Karpas-422 (cell line): ENCODE measurements at regions not wholly inside any gene's neighbourhood (a gene's known extent, or its start where the extent isn't known, plus 50 kb on each side); places are given as distances from the start of the nearest gene placed in this dataset.
"Not testable (repeated sequence)": the region's sequence is repeated elsewhere in the genome, so short reads cannot be mapped to it uniquely, and the experiment has no call there.

Source experiments
- DNase-seq: peaks from one replicate; pipeline ENCODE4 v3.0.0-alpha.2; 2015
- H2AFZ ChIP-seq: fragments of 200-600 bp; sonication (generic); 2 replicates; pipeline ENCODE4 v1.6.1; 2014; ENCODE audit warnings: antibody characterized with exemption, low read length, mixed read lengths
- H3K27ac ChIP-seq: fragments of 200-600 bp; sonication (generic); 2 replicates; pipeline ENCODE4 v1.5.1; 2014; ENCODE audit warnings: mild to moderate bottlenecking, low read length, moderate library complexity
- H3K27me3 ChIP-seq: fragments of 200-600 bp; sonication (generic); 2 replicates; pipeline ENCODE4 v1.6.1; 2014; ENCODE audit warnings: low read length, mixed read lengths
- H3K36me3 ChIP-seq: fragments of 200-600 bp; sonication (generic); 2 replicates; pipeline ENCODE4 v1.6.1; 2014; ENCODE audit warnings: low read length, mixed read lengths; ENCODE audit not compliant: insufficient read depth
- H3K4me1 ChIP-seq: fragments of 200-600 bp; sonication (generic); 2 replicates; pipeline ENCODE4 v1.6.1; 2014; ENCODE audit warnings: mild to moderate bottlenecking, low read length, mixed read lengths
- H3K4me2 ChIP-seq: fragments of 200-600 bp; sonication (generic); 2 replicates; pipeline ENCODE4 v1.6.1; 2014; ENCODE audit warnings: low read length, low read depth, mild to moderate bottlenecking; ENCODE audit not compliant: poor library complexity, severe bottlenecking
- H3K4me3 ChIP-seq: fragments of 200-600 bp; sonication (generic); 2 replicates; pipeline ENCODE4 v1.5.1; 2014; ENCODE audit warnings: mild to moderate bottlenecking, antibody characterized with exemption, low read length, mixed read lengths
- H3K79me2 ChIP-seq: fragments of 200-600 bp; sonication (generic); 2 replicates; pipeline ENCODE4 v1.6.1; 2014; ENCODE audit warnings: mild to moderate bottlenecking, low read length, mixed read lengths
- H3K9ac ChIP-seq: fragments of 200-600 bp; sonication (generic); 2 replicates; pipeline ENCODE4 v1.6.0; 2014; ENCODE audit warnings: low read length
- H3K9me2 ChIP-seq: fragments of 200-600 bp; sonication (generic), shearing (Covaris generic); replicated peaks from 2 replicates; pipeline ENCODE4 v1.6.0; 2014; ENCODE audit warnings: mild to moderate bottlenecking, low read length, moderate library complexity; ENCODE audit not compliant: insufficient read depth
- H3K9me3 ChIP-seq: fragments of 300-700, 200-600 bp; sonication (generic); 2 replicates; pipeline ENCODE4 v1.6.1; 2014; ENCODE audit warnings: low read length, mixed read lengths
- H4K20me1 ChIP-seq: fragments of 200-600 bp; sonication (generic); 2 replicates; pipeline ENCODE4 v1.6.1; 2014; ENCODE audit warnings: mild to moderate bottlenecking, antibody characterized with exemption, low read length, low read depth; ENCODE audit not compliant: insufficient read depth

- Histone ChIP-seq H3K9me3 (no peaks in the 10 kb centered on the region), H3K27ac (no peak overlapping the region)
These were observed 233.0 kb upstream of the RPS23 start for GRCh38 chr5:82511134-82511533.

GRCh38 chr5:82509762-82510161 is 231.6 kb upstream of the RPS23 start:
- H3K27me3 ChIP-seq, result no peaks in the 10 kb centered on the region
- H2AFZ ChIP-seq, result no peak overlapping the region
- H3K9me3 ChIP-seq, result no peaks in the 10 kb centered on the region
- H3K4me1 ChIP-seq, result no peaks in the 10 kb centered on the region
- H3K4me3 ChIP-seq, result no peak overlapping the region
- no peaks in the 10 kb centered on the region for H4K20me1 ChIP-seq
- no peak overlapping the region for H3K9ac ChIP-seq
- no peaks in the 10 kb centered on the region for H3K36me3 ChIP-seq
- no peak for DNase-seq
- H3K27ac ChIP-seq, result no peak overlapping the region
- no peak overlapping the region for H3K4me2 ChIP-seq
- H3K9me2 ChIP-seq, result no peaks in the 10 kb centered on the region
- H3K79me2 ChIP-seq, result no peaks in the 10 kb centered on the region

More at GRCh38 chr5:82511134-82511533, 233.0 kb upstream of the RPS23 start:
- no peaks in the 10 kb centered on the region for H4K20me1 ChIP-seq
- H3K27me3 ChIP-seq, result no peaks in the 10 kb centered on the region
- H3K4me3 ChIP-seq, result no peak overlapping the region
- no peaks in the 10 kb centered on the region for H3K36me3 ChIP-seq
- no peak overlapping the region for H3K9ac ChIP-seq
- no peaks in the 10 kb centered on the region for H3K9me2 ChIP-seq
- H3K4me2 ChIP-seq, result no peak overlapping the region
- no peaks in the 10 kb centered on the region for H3K4me1 ChIP-seq
- H3K79me2 ChIP-seq, result no peaks in the 10 kb centered on the region
- H2AFZ ChIP-seq, result no peak overlapping the region
- DNase-seq, result no peak

GRCh38 chr5:82506390-82506789 is 228.2 kb upstream of the RPS23 start:
- not testable (repeated sequence) for H3K9me3 ChIP-seq, H3K27ac ChIP-seq, H3K4me3 ChIP-seq, H4K20me1 ChIP-seq, H3K4me1 ChIP-seq, H2AFZ ChIP-seq, H3K79me2 ChIP-seq, H3K9me2 ChIP-seq, H3K36me3 ChIP-seq, H3K4me2 ChIP-seq, H3K27me3 ChIP-seq, H3K9ac ChIP-seq, DNase-seq

GRCh38 chr5:82499725-82500244 is 221.6 kb upstream of the RPS23 start:
- Histone ChIP-seq H3K79me2 (no peaks in the 10 kb centered on the region), H3K27ac (no peak overlapping the region), H4K20me1 (no peaks in the 10 kb centered on the region), H3K27me3 (no peaks in the 10 kb centered on the region), H3K9ac (no peak overlapping the region), H3K4me1 (no peaks in the 10 kb centered on the region), H2AFZ (no peak overlapping the region), H3K4me2 (no peak overlapping the region), H3K9me2 (no peaks in the 10 kb centered on the region), H3K4me3 (no peak overlapping the region), H3K36me3 (no peaks in the 10 kb centered on the region), H3K9me3 (no peaks in the 10 kb centered on the region)
- DNase-seq, result no peak

GRCh38 chr5:82497242-82497641 is 219.1 kb upstream of the RPS23 start:
- no peak overlapping the region for H3K27ac ChIP-seq
- no peak overlapping the region for H3K4me2 ChIP-seq

GRCh38 chr5:82494942-82495341 is 216.8 kb upstream of the RPS23 start:
- Histone ChIP-seq H3K4me2 (no peak overlapping the region), H3K9ac (no peak overlapping the region), H3K36me3 (no peaks in the 10 kb centered on the region), H3K4me3 (no peak overlapping the region), H3K9me3 (no peaks in the 10 kb centered on the region), H3K9me2 (no peaks in the 10 kb centered on the region), H3K79me2 (no peaks in the 10 kb centered on the region), H3K27me3 (no peaks in the 10 kb centered on the region), H3K4me1 (no peaks in the 10 kb centered on the region), H2AFZ (no peak overlapping the region), H3K27ac (no peak overlapping the region), H4K20me1 (no peaks in the 10 kb centered on the region)
- peak; percentile 42 for DNase-seq

More at GRCh38 chr5:82497242-82497641, 219.1 kb upstream of the RPS23 start:
- no peaks in the 10 kb centered on the region for H3K4me1 ChIP-seq
- H2AFZ ChIP-seq, result no peak overlapping the region
- H3K9me3 ChIP-seq, result no peaks in the 10 kb centered on the region
- H3K79me2 ChIP-seq, result no peaks in the 10 kb centered on the region
- H3K27me3 ChIP-seq, result no peaks in the 10 kb centered on the region
- no peak for DNase-seq
- no peak overlapping the region for H3K9ac ChIP-seq
- no peak overlapping the region for H3K4me3 ChIP-seq
- H3K9me2 ChIP-seq, result no peaks in the 10 kb centered on the region
- no peaks in the 10 kb centered on the region for H4K20me1 ChIP-seq
- H3K36me3 ChIP-seq, result no peaks in the 10 kb centered on the region

- Histone ChIP-seq H2AFZ (no peak overlapping the region), H4K20me1 (no peaks in the 10 kb centered on the region), H3K36me3 (no peaks in the 10 kb centered on the region), H3K4me2 (no peak overlapping the region), H3K27me3 (no peaks in the 10 kb centered on the region), H3K27ac (no peak overlapping the region), H3K9me2 (no peaks in the 10 kb centered on the region), H3K4me1 (no peaks in the 10 kb centered on the region), H3K79me2 (no peaks in the 10 kb centered on the region), H3K4me3 (no peak overlapping the region), H3K9me3 (no peaks in the 10 kb centered on the region), H3K9ac (no peak overlapping the region)
- DNase-seq, result no peak
These were observed 215.1 kb upstream of the RPS23 start for GRCh38 chr5:82493221-82493620.

- no peaks in the 10 kb centered on the region for H3K36me3 ChIP-seq
- H3K4me1 ChIP-seq, result no peaks in the 10 kb centered on the region
- H3K27me3 ChIP-seq, result no peaks in the 10 kb centered on the region
- no peak overlapping the region for H2AFZ ChIP-seq
- H3K79me2 ChIP-seq, result no peaks in the 10 kb centered on the region
- H3K9me3 ChIP-seq, result no peaks in the 10 kb centered on the region
- no peak overlapping the region for H3K27ac ChIP-seq
- no peaks in the 10 kb centered on the region for H4K20me1 ChIP-seq
- H3K9me2 ChIP-seq, result no peaks in the 10 kb centered on the region
- DNase-seq, result no peak
- no peak overlapping the region for H3K4me2 ChIP-seq
- H3K9ac ChIP-seq, result no peak overlapping the region
- H3K4me3 ChIP-seq, result no peak overlapping the region
These were observed 213.2 kb upstream of the RPS23 start for GRCh38 chr5:82491397-82491796.

GRCh38 chr5:82489683-82490082 is 211.5 kb upstream of the RPS23 start:
- no peaks in the 10 kb centered on the region for H4K20me1 ChIP-seq

More at GRCh38 chr5:82489683-82490082, 211.5 kb upstream of the RPS23 start:
- Histone ChIP-seq H3K9ac (no peak overlapping the region), H3K4me2 (no peak overlapping the region), H3K4me1 (no peaks in the 10 kb centered on the region), H3K4me3 (no peak overlapping the region), H3K79me2 (no peaks in the 10 kb centered on the region), H3K27ac (no peak overlapping the region), H3K9me2 (no peaks in the 10 kb centered on the region), H3K9me3 (no peaks in the 10 kb centered on the region), H2AFZ (no peak overlapping the region), H3K36me3 (no peaks in the 10 kb centered on the region), H3K27me3 (no peaks in the 10 kb centered on the region)
- DNase-seq, result no peak
